Spleen (tissue), 7 donors: ENCODE measurements at regions not wholly inside any gene's neighbourhood (a gene's known extent, or its start where the extent isn't known, plus 50 kb on each side); places are given as distances from the start of the nearest gene placed in this dataset.

ENCODE experiments used
- POLR2A ChIP-seq, 3 donors: fragments of 450-650 bp; IDR thresholded peaks; one replicate each; pipeline ENCODE4 v1.5.1; 2017; ENCODE audit warnings: antibody characterized with exemption in 3 of 3, mild to moderate bottlenecking in 1 of 3
- TF ChIP-seq, protein P1 (sequence below), 11 experiments: fragments of 200-600 bp in 7 of 11; fragments of 450-650 bp in 4 of 11; sonication (generic) in 4 of 11; IDR thresholded peaks in 8 of 11; conservative IDR thresholded peaks in 3 of 11; 1 replicate in 7 of 11; 2 replicates in 4 of 11; pipeline versions ENCODE4 v1.4.0 to v1.8.0; 2016 to 2021; ENCODE audit warnings: antibody characterized with exemption in 11 of 11, inconsistent platforms in 4 of 11, mild to moderate bottlenecking in 1 of 11
- donor health status: DM: no; HTN: no; CAD: no; lungs with moderate emphysema.
- donor health status: DM: no; HTN: no; CAD: no.
- donor health status: DM: no; HTN: no; CAD: no.

DNA sequence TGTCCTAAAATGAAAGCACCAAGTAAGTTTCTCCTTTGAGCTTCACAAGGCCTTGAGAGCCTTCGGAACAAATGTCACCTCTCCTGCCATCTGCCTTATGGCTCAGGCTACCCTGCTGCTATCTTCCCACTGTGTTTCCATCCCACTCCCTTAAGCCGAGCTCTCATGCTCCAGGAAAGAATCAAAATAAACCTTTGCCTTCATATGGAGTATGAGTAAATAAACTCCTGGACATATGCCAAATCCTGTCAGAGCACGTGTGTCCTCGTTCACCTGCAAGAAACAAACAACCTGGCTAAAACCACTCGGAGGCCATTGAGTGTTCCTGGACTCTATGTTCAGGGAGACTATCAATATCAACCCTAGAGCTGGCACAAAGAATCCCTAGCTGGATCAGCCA lies 122.3 kb upstream of the CCDC112 start:
- TF ChIP-seq, protein P1, sequence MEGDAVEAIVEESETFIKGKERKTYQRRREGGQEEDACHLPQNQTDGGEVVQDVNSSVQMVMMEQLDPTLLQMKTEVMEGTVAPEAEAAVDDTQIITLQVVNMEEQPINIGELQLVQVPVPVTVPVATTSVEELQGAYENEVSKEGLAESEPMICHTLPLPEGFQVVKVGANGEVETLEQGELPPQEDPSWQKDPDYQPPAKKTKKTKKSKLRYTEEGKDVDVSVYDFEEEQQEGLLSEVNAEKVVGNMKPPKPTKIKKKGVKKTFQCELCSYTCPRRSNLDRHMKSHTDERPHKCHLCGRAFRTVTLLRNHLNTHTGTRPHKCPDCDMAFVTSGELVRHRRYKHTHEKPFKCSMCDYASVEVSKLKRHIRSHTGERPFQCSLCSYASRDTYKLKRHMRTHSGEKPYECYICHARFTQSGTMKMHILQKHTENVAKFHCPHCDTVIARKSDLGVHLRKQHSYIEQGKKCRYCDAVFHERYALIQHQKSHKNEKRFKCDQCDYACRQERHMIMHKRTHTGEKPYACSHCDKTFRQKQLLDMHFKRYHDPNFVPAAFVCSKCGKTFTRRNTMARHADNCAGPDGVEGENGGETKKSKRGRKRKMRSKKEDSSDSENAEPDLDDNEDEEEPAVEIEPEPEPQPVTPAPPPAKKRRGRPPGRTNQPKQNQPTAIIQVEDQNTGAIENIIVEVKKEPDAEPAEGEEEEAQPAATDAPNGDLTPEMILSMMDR (IDR thresholded peaks at IDR 0.05 in 8 of 11, conservative IDR thresholded peaks at IDR 0.05 in 3 of 11), result no peak
- TF ChIP-seq POLR2A (IDR thresholded peaks at IDR 0.05), result no peak
